OCI-LY7 (cell line): ENCODE measurements at regions not wholly inside any gene's neighbourhood (a gene's known extent, or its start where the extent isn't known, plus 50 kb on each side); places are given as distances from the start of the nearest gene placed in this dataset.

Source experiments
- BruUV-seq: library from RNA; stranded (reverse); fragments of 400-500 nt; replicated peaks from 2 replicates; lab custom pipeline; 2021; lab: Mats Ljungman, UMichigan
- CTCF ChIA-PET: fragments of 300-600 bp; sonication (Branson Sonifier 250); formaldehyde crosslinking; loops from one replicate; lab custom pipeline; 2022; ENCODE audit warnings: antibody characterized with exemption; ENCODE audit not compliant: unreplicated experiment; lab: Charles Lee
- POLR2A ChIA-PET: fragments of 300-600 bp; sonication (Branson Sonifier 250); formaldehyde crosslinking; loops from one replicate; lab custom pipeline; 2022; ENCODE audit warnings: antibody characterized with exemption; lab: Charles Lee
- DNase-seq: peaks from one replicate; pipeline ENCODE4 v3.0.0-alpha.2; 2015; ENCODE audit warnings: low spot score
- H2AFZ ChIP-seq: fragments of 200-600 bp; sonication (generic), shearing (Covaris generic); 2 replicates; pipeline ENCODE4 v1.6.1; 2014; ENCODE audit warnings: mild to moderate bottlenecking, antibody characterized with exemption, low read length, moderate library complexity
- H3K27ac ChIP-seq: fragments of 200-600 bp; sonication (generic); 2 replicates; pipeline ENCODE4 v1.5.1; 2014; ENCODE audit warnings: mixed run types, low read depth, mild to moderate bottlenecking, moderate library complexity, low read length, inconsistent platforms; ENCODE audit not compliant: poor library complexity, severe bottlenecking
- H3K36me3 ChIP-seq: fragments of 200-600 bp; sonication (generic); 2 replicates; pipeline ENCODE4 v1.6.1; 2014; ENCODE audit warnings: mild to moderate bottlenecking, antibody characterized with exemption, low read length, moderate library complexity, mixed read lengths; ENCODE audit not compliant: insufficient read depth
- H3K4me1 ChIP-seq: fragments of 200-600 bp; sonication (generic); 2 replicates; pipeline ENCODE4 v1.5.1; 2014; ENCODE audit warnings: mild to moderate bottlenecking, low read length; ENCODE audit not compliant: insufficient read depth, poor library complexity, severe bottlenecking
- H3K4me2 ChIP-seq: fragments of 200-600 bp; sonication (generic); 2 replicates; pipeline ENCODE4 v1.6.1; 2014; ENCODE audit warnings: mild to moderate bottlenecking, low read length
- H3K4me3 ChIP-seq: fragments of 200-600 bp; sonication (generic); 2 replicates; pipeline ENCODE4 v1.5.1; 2014; ENCODE audit warnings: mild to moderate bottlenecking, low read depth, low read length; ENCODE audit not compliant: poor library complexity, severe bottlenecking
- H3K79me2 ChIP-seq: fragments of 200-600 bp; sonication (generic); 2 replicates; pipeline ENCODE4 v1.6.1; 2016; ENCODE audit warnings: low read depth, mild to moderate bottlenecking, low read length, moderate library complexity, mixed read lengths; ENCODE audit not compliant: insufficient read depth
- H3K9me2 ChIP-seq: fragments of 200-600 bp; sonication (generic); 2 replicates; pipeline ENCODE4 v1.6.1; 2016; ENCODE audit warnings: mild to moderate bottlenecking, low read length, mixed read lengths; ENCODE audit not compliant: insufficient read depth
- H3K9me3 ChIP-seq: fragments of 200-600 bp; sonication (generic); 2 replicates; pipeline ENCODE4 v1.6.1; 2014; ENCODE audit warnings: mild to moderate bottlenecking, mixed run types, low read length, mixed read lengths
- H4K20me1 ChIP-seq: fragments of 200-600 bp; sonication (generic); 2 replicates; pipeline ENCODE4 v1.6.1; 2014; ENCODE audit warnings: mild to moderate bottlenecking, antibody characterized with exemption, low read length, moderate library complexity, mixed read lengths; ENCODE audit not compliant: insufficient read depth
- CTCF ChIP-seq: fragments of 200-600 bp; sonication (generic); conservative IDR thresholded peaks from 2 replicates; pipeline ENCODE4 v1.5.1; 2014; ENCODE audit warnings: mild to moderate bottlenecking, antibody characterized with exemption, low read length, moderate library complexity, mixed read lengths
- EZH2phosphoT487 ChIP-seq: fragments of 200-600 bp; sonication (generic); IDR thresholded peaks from 2 replicates; pipeline ENCODE4 v1.6.1; 2018; ENCODE audit warnings: low read depth, borderline replicate concordance, mild to moderate bottlenecking, mixed run types, antibody characterized with exemption, low read length, moderate library complexity, mixed read lengths
- intact Hi-C: fragments of 100-400 bp; cut with micrococcal nuclease; formaldehyde crosslinking; loops from one replicate; pipeline ENCODE4 v1.10.0; 2022; ENCODE audit not compliant: unreplicated experiment

GRCh38 chr16:76749780-76750375, 441.1 kb upstream of the MON1B start:
- H3K4me2 ChIP-seq = no peak overlapping the region
- DNase-seq = no peak
- ChIA-PET POLR2A (interaction anchor here (0.6 to 1.2 kb wide), 3 partner anchors 9 to 20 kb away, joined by 3 to 4 read pairs (median 4); no protein-coding TSS in a partner anchor), CTCF (no interaction called here)
- H3K36me3 ChIP-seq = no peaks in the 10 kb centered on the region
- no peak overlapping the region for H3K27ac ChIP-seq
- no peaks in the 10 kb centered on the region for H3K4me1 ChIP-seq
- TF ChIP-seq EZH2phosphoT487 (no peak), CTCF (no peak)
- no peak overlapping the region for H2AFZ ChIP-seq
- no peaks in the 10 kb centered on the region for H3K9me2 ChIP-seq
- no peaks in the 10 kb centered on the region for H3K79me2 ChIP-seq
- no TSS peak for BruUV-seq
- no peaks in the 10 kb centered on the region for H4K20me1 ChIP-seq
- intact Hi-C loops = no loop called here
- H3K9me3 ChIP-seq = no peaks in the 10 kb centered on the region
- no peak overlapping the region for H3K4me3 ChIP-seq

GRCh38 chr16:76755496-76755895, 435.5 kb upstream of the MON1B start:
- CTCF ChIA-PET = no interaction called here
- POLR2A ChIA-PET = no interaction called here
- H3K36me3 ChIP-seq = no peaks in the 10 kb centered on the region
- no peak overlapping the region for H3K27ac ChIP-seq
- TF ChIP-seq EZH2phosphoT487 (no peak), CTCF (no peak)
- intact Hi-C loops = no loop called here
- H3K79me2 ChIP-seq = no peaks in the 10 kb centered on the region
- no peaks in the 10 kb centered on the region for H3K4me1 ChIP-seq
- H3K4me3 ChIP-seq = no peak overlapping the region
- BruUV-seq = no TSS peak
- H3K9me3 ChIP-seq = no peaks in the 10 kb centered on the region
- H3K9me2 ChIP-seq = no peaks in the 10 kb centered on the region
- H3K4me2 ChIP-seq = no peak overlapping the region
- H4K20me1 ChIP-seq = no peaks in the 10 kb centered on the region
- no peak overlapping the region for H2AFZ ChIP-seq
- DNase-seq = no peak

GRCh38 chr16:76756423-76756822, 434.6 kb upstream of the MON1B start:
- Histone ChIP-seq H2AFZ (no peak overlapping the region), H3K4me2 (no peak overlapping the region), H3K4me3 (no peak overlapping the region), H3K36me3 (no peaks in the 10 kb centered on the region), H3K9me2 (no peaks in the 10 kb centered on the region), H3K79me2 (no peaks in the 10 kb centered on the region), H3K27ac (no peak overlapping the region), H4K20me1 (no peaks in the 10 kb centered on the region), H3K4me1 (no peaks in the 10 kb centered on the region), H3K9me3 (no peaks in the 10 kb centered on the region)
- no peak for TF ChIP-seq EZH2phosphoT487
- TF ChIP-seq CTCF = no peak
- no TSS peak for BruUV-seq
- ChIA-PET CTCF (no interaction called here), POLR2A (no interaction called here)
- DNase-seq = no peak
- intact Hi-C loops = no loop called here
